Fibroblast of pulmonary artery (primary cell): ENCODE measurements at regions not wholly inside any gene's neighbourhood (a gene's known extent, or its start where the extent isn't known, plus 50 kb on each side); places are given as distances from the start of the nearest gene placed in this dataset.
A peak's percentile ranks its signal among the peaks of the same experiment; 100 is the strongest.

Experiments
- DNase-seq: peaks from one replicate; pipeline ENCODE4 v3.0.0-alpha.2; 2010; ENCODE audit warnings: low read depth
- H3K4me3 ChIP-seq: replicated peaks from 2 replicates; pipeline ENCODE4 v1.5.1; 2011; ENCODE audit warnings: low read depth, mild to moderate bottlenecking, control low read depth, low read length, moderate library complexity
- CTCF ChIP-seq: IDR thresholded peaks from 2 replicates; pipeline ENCODE4 v1.5.1; 2011; ENCODE audit warnings: mild to moderate bottlenecking, control low read depth, low read length, inconsistent platforms; ENCODE audit errors: missing control alignments

DNA sequence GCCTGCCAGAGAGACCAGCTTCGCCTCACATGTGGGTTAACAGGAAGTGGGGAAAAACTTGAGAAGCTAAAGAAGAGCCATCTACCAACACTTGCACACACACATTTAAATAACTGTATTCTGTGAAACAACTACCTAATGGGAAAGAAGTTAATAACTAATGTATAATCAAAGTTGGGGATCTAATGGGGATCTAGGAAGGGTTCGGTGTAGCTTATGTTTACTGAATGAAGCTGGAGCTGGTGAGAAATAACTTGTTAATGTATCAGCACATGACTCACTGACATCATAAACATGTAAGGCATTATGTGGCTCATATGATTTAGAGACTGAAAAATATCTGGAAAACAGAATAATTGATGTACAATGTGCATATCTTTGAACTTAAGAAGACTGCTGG, 421.3 kb upstream of the NXPH2 start:
- no peak overlapping the region for H3K4me3 ChIP-seq
- no peak for TF ChIP-seq CTCF
- no peak for DNase-seq

GRCh38 chr2:139196754-139197153, 416.6 kb upstream of the NXPH2 start:
- DNase-seq, result no peak
- no peak for TF ChIP-seq CTCF
- H3K4me3 ChIP-seq, result no peak overlapping the region

DNA sequence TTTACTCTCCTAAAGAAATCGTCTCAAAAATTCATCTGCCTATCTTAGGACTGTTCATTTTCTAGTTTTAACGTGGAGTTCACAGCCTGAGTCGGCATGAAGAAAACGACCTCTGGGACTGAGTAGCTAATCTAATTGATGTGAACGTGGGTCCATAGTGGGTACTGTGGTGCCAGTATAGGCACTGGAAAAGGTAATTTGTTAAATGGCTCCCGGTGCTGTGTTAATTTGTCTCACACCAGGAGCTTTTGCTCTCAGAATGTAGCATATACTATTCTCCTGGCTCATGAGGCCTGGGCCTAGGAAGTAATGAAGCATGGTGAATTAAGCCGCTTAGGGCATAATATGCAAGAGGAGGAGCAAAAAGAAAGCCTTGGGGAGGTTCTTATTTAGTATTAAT, 414.4 kb upstream of the NXPH2 start:
- TF ChIP-seq CTCF, result no peak
- DNase-seq, result no peak
- H3K4me3 ChIP-seq, result no peak overlapping the region

DNA sequence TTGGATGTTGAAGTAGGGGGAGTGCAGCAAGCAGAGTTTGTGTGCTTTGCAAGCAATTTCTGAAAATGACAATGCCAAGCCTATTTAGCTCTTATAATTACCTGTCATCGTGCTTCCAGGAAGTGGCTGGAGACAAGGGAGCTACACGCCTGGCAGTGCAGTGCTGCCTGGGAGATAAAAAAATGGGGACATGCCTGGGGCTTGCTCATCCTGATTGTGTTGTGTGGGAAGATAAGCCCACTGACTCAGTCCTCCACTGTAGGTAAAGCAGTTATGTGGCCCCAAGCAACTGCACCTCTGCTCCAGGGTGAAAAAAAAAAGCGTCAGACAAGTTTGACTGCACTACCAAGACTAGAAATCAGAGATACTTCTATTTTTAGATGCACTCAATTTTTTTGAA, 396.9 kb upstream of the NXPH2 start:
- no peak for DNase-seq
- TF ChIP-seq CTCF, result no peak
- H3K4me3 ChIP-seq, result no peak overlapping the region

- H3K4me3 ChIP-seq, result no peak overlapping the region
- no peak for DNase-seq
- no peak for TF ChIP-seq CTCF
Observed at GRCh38 chr2:139175510-139175909, 395.3 kb upstream of the NXPH2 start.

GRCh38 chr2:139170406-139170805, 390.2 kb upstream of the NXPH2 start:
- TF ChIP-seq CTCF, result no peak
- peak; percentile 6 for DNase-seq
- H3K4me3 ChIP-seq, result no peak overlapping the region

DNA sequence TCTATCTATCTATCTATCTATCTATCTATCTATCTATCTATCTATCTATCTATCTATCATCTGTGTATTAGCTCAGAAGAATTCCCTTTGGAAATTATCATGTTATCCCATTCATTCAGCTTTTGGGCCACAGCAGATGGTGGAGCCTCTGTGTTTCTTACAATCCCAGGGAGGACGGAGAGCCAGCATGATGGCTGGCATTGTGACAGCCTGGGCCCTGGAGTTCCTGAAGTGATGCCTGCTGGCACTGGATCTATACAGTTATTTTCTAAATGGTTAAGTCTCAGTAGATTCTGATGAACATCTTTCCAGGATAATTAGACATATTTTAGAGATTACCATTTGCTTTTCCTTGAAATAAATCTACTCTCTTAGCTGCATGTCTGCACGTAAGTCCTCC, 385.4 kb upstream of the NXPH2 start:
- no peak for DNase-seq
- TF ChIP-seq CTCF, result no peak
- H3K4me3 ChIP-seq, result no peak overlapping the region
